IMR-90 (cell line): ENCODE measurements at regions not wholly inside any gene's neighbourhood (a gene's known extent, or its start where the extent isn't known, plus 50 kb on each side); places are given as distances from the start of the nearest gene placed in this dataset.

Experiments used
- ATAC-seq: fragments of 200-7000 bp; cut with Tn5 transposase; 2 replicates; pipeline ENCODE4 v1.9.1; 2020; ENCODE audit warnings: low read depth, mild to moderate bottlenecking, moderate library complexity
- BruUV-seq: library from RNA; stranded (reverse); fragments of 400-500 nt; replicated peaks from 2 replicates; lab custom pipeline; 2021; lab: Mats Ljungman, UMichigan
- CTCF ChIA-PET: fragments of 300-600 bp; formaldehyde crosslinking; extraction: SDS; loops from one replicate; lab custom pipeline; 2021; ENCODE audit warnings: antibody characterized with exemption; lab: Yijun Ruan, JAX
- POLR2A ChIA-PET: fragments of 300-600 bp; sonication (Branson Sonifier 250); formaldehyde crosslinking; loops from one replicate; lab custom pipeline; 2022; ENCODE audit warnings: antibody characterized with exemption; ENCODE audit not compliant: unreplicated experiment; lab: Charles Lee
- DNase-seq: peaks from one replicate; pipeline ENCODE4 v3.0.0; 2013
- H2AFZ ChIP-seq: replicated peaks from 2 replicates; pipeline ENCODE3; 2013; ENCODE audit warnings: low read length, mild to moderate bottlenecking; ENCODE audit not compliant: poor library complexity
- H2AK5ac ChIP-seq: 2 replicates; pipeline ENCODE4 v1.6.1; 2013; ENCODE audit warnings: low read depth, low read length, inconsistent platforms
- H2AK9ac ChIP-seq: replicated peaks from 2 replicates; pipeline ENCODE3; 2013; ENCODE audit warnings: mild to moderate bottlenecking, low read depth, low read length, moderate library complexity; ENCODE audit not compliant: poor library complexity
- H2BK120ac ChIP-seq: 2 replicates; pipeline ENCODE4 v1.6.1; 2013; ENCODE audit warnings: low read depth, low read length, inconsistent platforms
- H2BK15ac ChIP-seq: 3 replicates; pipeline ENCODE4 v1.6.1; 2013; ENCODE audit warnings: low read depth, low read length, inconsistent platforms
- H2BK20ac ChIP-seq: 2 replicates; pipeline ENCODE4 v1.6.1; 2013; ENCODE audit warnings: low read depth, mild to moderate bottlenecking, inconsistent platforms, low read length, moderate library complexity
- H2BK5ac ChIP-seq: 2 replicates; pipeline ENCODE4 v1.6.1; 2013; ENCODE audit warnings: mild to moderate bottlenecking, low read depth, low read length, inconsistent platforms; ENCODE audit not compliant: poor library complexity, severe bottlenecking
- H3K14ac ChIP-seq: replicated peaks from 2 replicates; pipeline ENCODE4 v1.6.1; 2013; ENCODE audit warnings: low read depth, low read length, inconsistent platforms
- H3K18ac ChIP-seq: 2 replicates; pipeline ENCODE4 v1.6.1; 2013; ENCODE audit warnings: low read depth, low read length, control low read depth
- H3K23ac ChIP-seq: 2 replicates; pipeline ENCODE4 v1.6.1; 2013; ENCODE audit warnings: low read depth, low read length, inconsistent platforms
- H3K27ac ChIP-seq: 2 replicates; pipeline ENCODE4 v1.5.1; 2013; ENCODE audit warnings: mild to moderate bottlenecking, control low read depth, low read length; ENCODE audit not compliant: insufficient read depth
- H3K27me3 ChIP-seq: 2 replicates; pipeline ENCODE4 v1.6.1; 2013; ENCODE audit warnings: low read length; ENCODE audit not compliant: control insufficient read depth, insufficient read depth
- H3K36me3 ChIP-seq: 2 replicates; pipeline ENCODE4 v1.6.1; 2013; ENCODE audit warnings: low read length, mixed read lengths; ENCODE audit not compliant: control insufficient read depth, insufficient read depth
- H3K4ac ChIP-seq: 2 replicates; pipeline ENCODE4 v1.6.1; 2013; ENCODE audit warnings: low read depth, low read length, inconsistent platforms
- H3K4me1 ChIP-seq: 2 replicates; pipeline ENCODE4 v1.6.1; 2013; ENCODE audit warnings: low read length, mixed read lengths; ENCODE audit not compliant: control insufficient read depth, insufficient read depth
- H3K4me2 ChIP-seq: 2 replicates; pipeline ENCODE4 v1.6.1; 2013; ENCODE audit warnings: low read depth, mild to moderate bottlenecking, control low read depth, low read length, moderate library complexity
- H3K4me3 ChIP-seq: 2 replicates; pipeline ENCODE4 v1.5.1; 2013; ENCODE audit warnings: low read depth, mild to moderate bottlenecking, control low read depth, low read length, moderate library complexity; ENCODE audit not compliant: insufficient read depth
- H3K56ac ChIP-seq: 2 replicates; pipeline ENCODE4 v1.6.1; 2013; ENCODE audit warnings: low read length, inconsistent platforms; ENCODE audit not compliant: insufficient read depth; ENCODE audit errors: extremely low read depth
- H3K79me1 ChIP-seq, 2 experiments: 2 replicates each; pipeline ENCODE4 v1.6.1; 2013; ENCODE audit warnings: low read length in 2 of 2, inconsistent platforms in 1 of 2, low read depth in 1 of 2
- H3K9ac ChIP-seq: 2 replicates; pipeline ENCODE4 v1.6.1; 2013; ENCODE audit warnings: low read depth, low read length, control low read depth
- H3K9me1 ChIP-seq: 2 replicates; pipeline ENCODE4 v1.6.1; 2013; ENCODE audit warnings: low read length, inconsistent platforms; ENCODE audit not compliant: insufficient read depth
- H3K9me3 ChIP-seq: 2 replicates; pipeline ENCODE4 v1.6.1; 2013; ENCODE audit warnings: low read length; ENCODE audit not compliant: control insufficient read depth, insufficient read depth
- H4K20me1 ChIP-seq: 2 replicates; pipeline ENCODE4 v1.6.1; 2013; ENCODE audit warnings: low read length, inconsistent platforms; ENCODE audit not compliant: insufficient read depth
- H4K5ac ChIP-seq: 2 replicates; pipeline ENCODE4 v1.6.1; 2013; ENCODE audit warnings: mild to moderate bottlenecking, low read depth, low read length, control low read depth
- H4K8ac ChIP-seq, 2 experiments: 2 replicates each; pipeline ENCODE4 v1.6.1; 2013; ENCODE audit warnings: low read depth in 2 of 2, low read length in 2 of 2, control low read depth in 1 of 2, inconsistent platforms in 1 of 2
- H4K91ac ChIP-seq: 2 replicates; pipeline ENCODE4 v1.6.1; 2013; ENCODE audit warnings: low read depth, low read length, inconsistent platforms; ENCODE audit not compliant: insufficient read depth
- BHLHE40 ChIP-seq: fragments of 150-350 bp; IDR thresholded peaks from 2 replicates; pipeline ENCODE4 v1.6.1; 2016; ENCODE audit warnings: mild to moderate bottlenecking, low read depth, low read length
- FOS ChIP-seq: fragments of 150-350 bp; IDR thresholded peaks from 2 replicates; pipeline ENCODE4 v1.6.1; 2016; ENCODE audit warnings: low read depth, low read length
- MAFK ChIP-seq: IDR thresholded peaks from 2 replicates; pipeline ENCODE4 v1.6.1; 2012; ENCODE audit warnings: low read depth, low read length, improper control_type of control experiment
- MAZ ChIP-seq: IDR thresholded peaks from 2 replicates; pipeline ENCODE4 v1.6.1; 2012; ENCODE audit warnings: low read depth, mild to moderate bottlenecking, low read length, improper control_type of control experiment, moderate library complexity, borderline replicate concordance
- RAD21 ChIP-seq: IDR thresholded peaks from 2 replicates; pipeline ENCODE4 v1.6.1; 2012; ENCODE audit warnings: low read length, improper control_type of control experiment
- RCOR1 ChIP-seq: IDR thresholded peaks from 2 replicates; pipeline ENCODE4 v1.6.1; 2012; ENCODE audit warnings: mild to moderate bottlenecking, low read length, improper control_type of control experiment; ENCODE audit not compliant: insufficient replicate concordance
- RFX5 ChIP-seq: IDR thresholded peaks from 2 replicates; pipeline ENCODE4 v1.8.0; 2012; ENCODE audit warnings: low read depth, mild to moderate bottlenecking, low read length, moderate library complexity
- SMC3 ChIP-seq: fragments of 150-350 bp; IDR thresholded peaks from 2 replicates; pipeline ENCODE4 v1.6.1; 2016; ENCODE audit warnings: low read depth, mild to moderate bottlenecking, antibody characterized with exemption, low read length, moderate library complexity
- USF2 ChIP-seq: fragments of 150-350 bp; IDR thresholded peaks from 2 replicates; pipeline ENCODE4 v1.6.1; 2017; ENCODE audit warnings: mild to moderate bottlenecking, antibody characterized with exemption, low read length, low read depth
- dilution Hi-C: fragments of 300-500 bp; cut with HindIII; formaldehyde crosslinking; loops from one replicate; pipeline ENCODE4 v1.14.3; 2018; ENCODE audit warnings: low sequenced_read_pairs; ENCODE audit not compliant: unreplicated experiment
- in situ Hi-C: fragments of 300-500 bp; cut with MboI; formaldehyde crosslinking; loops from 3 replicates; pipeline ENCODE4 v1.14.3; 2019; ENCODE audit warnings: low sequenced_read_pairs, inconsistent platforms, mixed read lengths
- intact Hi-C: fragments of 100-400 bp; cut with micrococcal nuclease; formaldehyde crosslinking; loops from 2 replicates; pipeline ENCODE4 v1.10.0; 2022

- TF ChIP-seq RFX5: no peak
Measured at GRCh38 chr12:97681612-97682504, 219.3 kb downstream of the RMST start (continued).

GRCh38 chr12:97685360-97685759 lies 222.8 kb downstream of the RMST start:
- H2BK20ac ChIP-seq: no peak overlapping the region
- ChIA-PET CTCF (no interaction called here), POLR2A (no interaction called here)
- no peaks in the 10 kb centered on the region for H3K36me3 ChIP-seq
- no peak overlapping the region for H2BK15ac ChIP-seq
- dilution Hi-C loops (no loop called here), in situ Hi-C loops (no loop called here), intact Hi-C loops (no loop called here)
- no peak overlapping the region for H2AK5ac ChIP-seq
- no peak overlapping the region for H3K4ac ChIP-seq
- H3K9ac ChIP-seq: no peak overlapping the region
- no peak overlapping the region for H3K56ac ChIP-seq
- ATAC-seq (no peak), DNase-seq (no peak)
- H3K18ac ChIP-seq: no peak overlapping the region
- H2BK5ac ChIP-seq: no peak overlapping the region
- H3K9me1 ChIP-seq: no peaks in the 10 kb centered on the region
- H2AK9ac ChIP-seq: no peak overlapping the region
- H4K20me1 ChIP-seq: no peaks in the 10 kb centered on the region
- H3K4me3 ChIP-seq: no peak overlapping the region
- peaks cover 2% of the 10 kb centered on the region; the same call in 1 of the 2 replicates for H3K9me3 ChIP-seq
- TF ChIP-seq MAFK (no peak), RAD21 (no peak), USF2 (no peak), BHLHE40 (no peak), FOS (no peak), RCOR1 (no peak), MAZ (no peak), SMC3 (no peak)
- H2BK120ac ChIP-seq: no peak overlapping the region
- H3K27ac ChIP-seq: no peak overlapping the region
- H4K8ac ChIP-seq: no peak overlapping the region
- H3K27me3 ChIP-seq: no peaks in the 10 kb centered on the region
- H2AFZ ChIP-seq: no peak overlapping the region
- H3K4me2 ChIP-seq: no peak overlapping the region
- no peak overlapping the region for H4K91ac ChIP-seq
- BruUV-seq: no TSS peak
- no peak overlapping the region for H3K23ac ChIP-seq
- no peaks in the 10 kb centered on the region for H3K4me1 ChIP-seq
- no peaks in the 10 kb centered on the region for H3K79me1 ChIP-seq
- no peak overlapping the region for H4K5ac ChIP-seq
- no peak overlapping the region for H3K14ac ChIP-seq
